BLaER1 treated with 17β-estradiol and CSF1 and Interleukin-3, amounts not matched to agents 10 nM and 100 nM (cell line): ENCODE measurements at regions not wholly inside any gene's neighbourhood (a gene's known extent, or its start where the extent isn't known, plus 50 kb on each side); places are given as distances from the start of the nearest gene placed in this dataset.

Source experiments
- H3K27ac ChIP-seq, 11 experiments: shearing (Covaris generic); formaldehyde crosslinking; 2 replicates each; pipeline ENCODE4 v1.8.1; 2022
- H3K27me3 ChIP-seq, 11 experiments: shearing (Covaris generic); formaldehyde crosslinking; 2 replicates each; pipeline ENCODE4 v1.8.1; 2022
- H3K36me3 ChIP-seq, 11 experiments: shearing (Covaris generic); formaldehyde crosslinking; 2 replicates each; pipeline ENCODE4 v1.8.1; 2022
- H3K4me1 ChIP-seq, 10 experiments: shearing (Covaris generic); formaldehyde crosslinking; 2 replicates each; pipeline ENCODE4 v1.8.1; 2022
- H3K4me2 ChIP-seq, 11 experiments: shearing (Covaris generic); formaldehyde crosslinking; 2 replicates each; pipeline ENCODE4 v1.8.1; 2022
- H3K4me3 ChIP-seq, 10 experiments: shearing (Covaris generic); formaldehyde crosslinking; 2 replicates each; pipeline ENCODE4 v1.8.1; 2022
- H3K9ac ChIP-seq, 11 experiments: shearing (Covaris generic); formaldehyde crosslinking; 2 replicates each; pipeline ENCODE4 v1.8.1; 2022
- H3K9me3 ChIP-seq, 11 experiments: shearing (Covaris generic); formaldehyde crosslinking; replicated peaks in 1 of 11; 2 replicates each; pipeline ENCODE4 v1.8.1; 2022
- H4K20me1 ChIP-seq, 11 experiments: shearing (Covaris generic); formaldehyde crosslinking; 2 replicates each; pipeline ENCODE4 v1.8.1; 2022
- Cebpa-rat ChIP-seq, 11 experiments: shearing (Covaris generic); IDR thresholded peaks; 2 replicates each; pipeline ENCODE4 v1.8.1; 2022

DNA sequence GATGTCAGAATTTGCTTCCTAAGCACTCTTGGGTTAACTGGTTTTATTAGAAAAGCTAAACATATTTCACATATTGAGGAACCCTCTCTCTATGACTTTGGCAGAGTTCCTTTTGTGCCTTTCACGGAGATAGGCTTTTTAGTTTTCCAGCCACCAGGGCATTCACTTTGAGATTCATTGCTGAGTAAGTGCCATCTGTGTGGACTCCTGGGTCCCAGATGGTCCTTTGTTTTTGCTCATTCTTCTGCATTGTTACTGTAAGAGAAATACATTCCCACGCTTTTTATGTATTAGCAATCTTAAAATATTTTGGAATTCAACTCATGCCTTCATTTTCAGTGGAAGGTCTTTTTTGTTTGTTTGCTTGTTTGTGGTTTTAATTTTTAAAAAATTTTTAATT lies 76.3 kb upstream of the PHACTR2 start:
- peaks cover 5 to 20% (median 9%) of the 10 kb centered on the region in 10 experiments; a peak in 13 of 20 replicates for H3K4me1 ChIP-seq
- H3K27me3 ChIP-seq, result no peaks in the 10 kb centered on the region
- H3K9me3 ChIP-seq, result peaks cover 0 to 6% (median 0%) of the 10 kb centered on the region in 11 experiments; a peak in 5 of 22 replicates
- H3K27ac ChIP-seq, result no peak overlapping the region
- H3K9ac ChIP-seq, result no peak overlapping the region
- H3K4me2 ChIP-seq, result no peak overlapping the region
- no peak for TF ChIP-seq Cebpa-rat (IDR thresholded peaks at IDR 0.05)
- no peaks in the 10 kb centered on the region for H3K36me3 ChIP-seq
- no peak overlapping the region for H3K4me3 ChIP-seq
- peaks cover 0 to 4% (median 0%) of the 10 kb centered on the region in 11 experiments; a peak in 1 of 22 replicates for H4K20me1 ChIP-seq

GRCh38 chr6:143600821-143601220 lies 76.9 kb upstream of the PHACTR2 start:
- Histone ChIP-seq H4K20me1 (peaks cover 0 to 4% (median 0%) of the 10 kb centered on the region in 11 experiments; a peak in 1 of 22 replicates), H3K36me3 (no peaks in the 10 kb centered on the region), H3K4me2 (no peak overlapping the region), H3K27ac (no peak overlapping the region), H3K27me3 (no peaks in the 10 kb centered on the region), H3K9me3 (peaks cover 0 to 6% (median 0%) of the 10 kb centered on the region in 11 experiments; a peak in 5 of 22 replicates), H3K4me3 (no peak overlapping the region), H3K4me1 (peaks cover 5 to 20% (median 9%) of the 10 kb centered on the region in 10 experiments; a peak in 13 of 20 replicates), H3K9ac (no peak overlapping the region)
- no peak for TF ChIP-seq Cebpa-rat (IDR thresholded peaks at IDR 0.05)

DNA sequence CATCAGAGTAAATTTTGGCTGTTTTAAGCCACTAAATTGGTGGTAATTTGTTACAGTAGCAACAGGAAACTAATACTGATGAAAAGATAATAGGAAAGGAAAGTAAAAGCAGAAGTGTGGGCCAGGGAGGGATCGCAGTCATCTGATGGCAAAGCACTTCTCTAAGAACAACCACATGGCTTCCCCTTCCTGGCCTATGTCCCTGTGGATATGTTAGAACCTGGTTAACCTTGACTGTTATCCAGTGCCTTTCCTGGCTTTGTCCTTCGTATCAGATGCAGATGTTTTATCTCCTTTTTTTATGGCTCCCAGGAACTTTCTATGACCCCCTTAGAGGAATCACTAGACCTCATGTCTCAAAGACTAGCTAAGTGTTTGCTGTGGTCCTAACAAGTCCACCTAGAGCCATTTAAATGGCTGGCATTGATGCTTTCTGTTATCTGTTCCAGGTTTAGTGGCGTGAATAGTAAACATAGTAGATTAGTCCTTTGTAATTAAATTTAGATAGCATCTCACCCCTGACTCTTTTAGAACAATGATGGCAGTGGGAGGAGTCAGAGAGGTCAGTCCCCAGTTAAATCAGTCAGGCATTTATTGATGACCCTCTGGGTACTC lies 79.2 kb upstream of the PHACTR2 start:
- Histone ChIP-seq H4K20me1 (0 out of 22 replicates have a peak, but pooled peaks cover 0 to 4% (median 0%) of the 10 kb centered on the region in 11 experiments), H3K4me2 (peak overlapping the region; percentile 13 to 67 (median 41); a peak in 19 of 22 replicates), H3K36me3 (no peaks in the 10 kb centered on the region), H3K4me1 (peaks cover 5 to 20% (median 9%) of the 10 kb centered on the region in 10 experiments; a peak in 13 of 20 replicates), H3K9me3 (peaks cover 0 to 6% (median 0%) of the 10 kb centered on the region in 11 experiments; a peak in 5 of 22 replicates), H3K9ac (no peak overlapping the region), H3K27ac (peak overlapping the region in 4 of 11 experiments; percentile 7 to 29 (median 27); a peak in 4 of 22 replicates), H3K27me3 (no peaks in the 10 kb centered on the region), H3K4me3 (no peak overlapping the region)
- no peak for TF ChIP-seq Cebpa-rat (IDR thresholded peaks at IDR 0.05)

DNA sequence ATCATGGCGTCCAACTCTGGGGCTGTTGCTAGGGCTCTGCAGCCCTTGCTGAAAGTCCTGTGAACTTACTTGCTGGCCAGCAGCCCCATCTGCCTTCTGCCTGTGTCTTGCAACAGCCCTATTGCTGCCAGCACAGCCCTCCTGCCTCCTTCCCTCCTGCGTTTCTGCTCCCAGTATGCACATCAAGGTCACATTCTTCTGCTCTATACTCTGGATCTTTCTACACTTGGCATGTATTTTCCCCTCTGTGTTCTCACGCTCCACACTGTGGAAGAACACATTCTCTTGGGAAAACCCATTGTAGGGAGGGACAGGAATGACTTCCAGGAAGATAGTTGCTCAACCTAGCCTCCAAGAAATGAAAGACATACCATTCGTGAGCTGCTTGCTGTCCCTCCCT lies 80.9 kb upstream of the PHACTR2 start:
- no peak overlapping the region for H3K9ac ChIP-seq
- peaks cover 5 to 20% (median 9%) of the 10 kb centered on the region in 10 experiments; a peak in 13 of 20 replicates for H3K4me1 ChIP-seq
- H3K27me3 ChIP-seq, result no peaks in the 10 kb centered on the region
- no peak for TF ChIP-seq Cebpa-rat (IDR thresholded peaks at IDR 0.05)
- H3K9me3 ChIP-seq, result peaks cover 0 to 6% (median under 1%) of the 10 kb centered on the region in 11 experiments; a peak in 7 of 22 replicates
- H4K20me1 ChIP-seq, result 0 out of 22 replicates have a peak, but pooled peaks cover 0 to 4% (median 0%) of the 10 kb centered on the region in 11 experiments
- no peak overlapping the region for H3K4me3 ChIP-seq
- H3K27ac ChIP-seq, result no peak overlapping the region
- no peak overlapping the region for H3K4me2 ChIP-seq
- H3K36me3 ChIP-seq, result 0 out of 22 replicates have a peak, but pooled peaks cover 0 to under 1% (median 0%) of the 10 kb centered on the region in 11 experiments

DNA sequence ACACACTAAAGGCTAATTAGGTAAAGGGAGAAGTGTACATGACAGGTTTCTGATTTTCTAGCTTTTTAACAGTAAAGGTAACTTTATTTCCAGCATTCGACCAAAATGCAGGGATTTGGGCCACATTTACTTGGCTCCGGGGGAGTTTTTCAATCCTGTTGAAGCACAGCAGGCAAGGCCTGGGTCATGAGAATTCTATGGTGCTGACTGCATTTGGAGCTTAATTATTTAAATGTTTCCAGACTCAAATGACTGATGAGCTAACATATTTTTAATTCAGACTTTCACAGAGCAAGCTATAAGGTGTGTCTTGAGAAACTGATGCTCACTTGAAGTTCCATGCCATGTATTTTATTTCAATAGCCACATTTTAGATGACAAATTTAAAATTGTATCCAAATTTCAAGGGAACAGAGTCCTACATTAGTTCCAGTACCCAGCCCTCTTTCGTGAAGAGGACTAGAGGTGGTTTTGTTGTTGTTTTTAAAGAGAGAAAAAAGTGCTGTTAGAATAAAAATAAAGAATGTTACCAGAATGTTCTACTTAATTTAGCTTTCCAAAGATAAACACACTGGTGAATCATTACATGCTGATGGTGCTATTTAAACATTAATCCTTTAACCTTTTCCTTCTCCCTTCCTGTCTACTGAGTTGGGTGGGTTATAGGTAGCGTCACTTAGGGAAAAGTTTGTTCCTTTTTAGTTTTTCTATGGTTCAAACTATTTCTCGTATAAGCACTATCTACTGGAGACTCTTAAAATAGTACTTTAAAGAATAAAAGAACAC lies 82.3 kb upstream of the PHACTR2 start:
- no peak overlapping the region for H3K27ac ChIP-seq
- H3K4me1 ChIP-seq, result peaks cover 5 to 15% (median 9%) of the 10 kb centered on the region in 10 experiments; a peak in 13 of 20 replicates
- H3K36me3 ChIP-seq, result peaks cover 0 to 9% (median 0%) of the 10 kb centered on the region in 11 experiments; a peak in 2 of 22 replicates
- no peaks in the 10 kb centered on the region for H3K27me3 ChIP-seq
- no peak for TF ChIP-seq Cebpa-rat (IDR thresholded peaks at IDR 0.05)
- 0 out of 22 replicates have a peak, but pooled peaks cover 0 to 4% (median 0%) of the 10 kb centered on the region in 11 experiments for H4K20me1 ChIP-seq
- peaks cover 0 to 13% (median 5%) of the 10 kb centered on the region in 11 experiments; a peak in 7 of 22 replicates for H3K9me3 ChIP-seq
- H3K9ac ChIP-seq, result no peak overlapping the region
- no peak overlapping the region for H3K4me2 ChIP-seq
- H3K4me3 ChIP-seq, result no peak overlapping the region

GRCh38 chr6:143594647-143595046 lies 83.1 kb upstream of the PHACTR2 start:
- Histone ChIP-seq H3K4me2 (no peak overlapping the region; a peak in 1 of 22 replicates), H3K4me1 (peaks cover 5 to 14% (median 9%) of the 10 kb centered on the region in 10 experiments; a peak in 13 of 20 replicates), H3K9ac (no peak overlapping the region), H3K36me3 (peaks cover 0 to 9% (median 0%) of the 10 kb centered on the region in 11 experiments; a peak in 2 of 22 replicates), H3K27ac (no peak overlapping the region), H3K9me3 (peaks cover 0 to 13% (median 5%) of the 10 kb centered on the region in 11 experiments; a peak in 9 of 22 replicates), H3K4me3 (no peak overlapping the region), H4K20me1 (0 out of 22 replicates have a peak, but pooled peaks cover 0 to 4% (median 0%) of the 10 kb centered on the region in 11 experiments), H3K27me3 (no peaks in the 10 kb centered on the region)
- TF ChIP-seq Cebpa-rat (IDR thresholded peaks at IDR 0.05), result no peak

GRCh38 chr6:143592335-143592734 lies 80.8 kb upstream of the FUCA2 start:
- no peak for TF ChIP-seq Cebpa-rat (IDR thresholded peaks at IDR 0.05)
- H3K27me3 ChIP-seq, result no peaks in the 10 kb centered on the region

DNA sequence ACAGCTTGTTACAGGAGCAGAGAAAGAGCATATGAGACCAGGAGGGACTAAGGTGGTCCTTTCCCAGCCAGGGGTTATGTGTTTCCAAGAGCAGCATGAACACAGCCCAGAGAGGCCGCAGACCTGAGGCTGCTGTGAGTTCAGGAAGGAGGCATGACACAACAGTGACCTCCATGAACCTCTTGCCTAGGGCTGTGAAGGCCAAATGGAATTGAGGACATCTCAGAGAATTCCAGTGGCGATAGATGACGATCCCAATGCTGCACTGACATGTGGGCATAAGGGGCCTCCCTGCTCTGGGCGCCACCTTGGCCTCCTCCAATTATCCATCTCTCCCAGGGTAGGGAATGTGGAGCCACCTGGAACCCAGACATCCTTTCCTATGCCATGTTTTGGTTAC lies 79.9 kb upstream of the FUCA2 start:
- Histone ChIP-seq H3K27me3 (no peaks in the 10 kb centered on the region), H3K36me3 (peaks cover 0 to 9% (median 3%) of the 10 kb centered on the region in 11 experiments; a peak in 4 of 22 replicates), H3K4me1 (no peaks in the 10 kb centered on the region), H3K4me2 (no peak overlapping the region), H3K9me3 (peaks cover 7 to 20% (median 16%) of the 10 kb centered on the region in 11 experiments; a peak in 19 of 22 replicates), H3K27ac (no peak overlapping the region), H3K4me3 (no peak overlapping the region), H3K9ac (no peak overlapping the region), H4K20me1 (no peaks in the 10 kb centered on the region)
- TF ChIP-seq Cebpa-rat (IDR thresholded peaks at IDR 0.05), result no peak

More at GRCh38 chr6:143592335-143592734, 80.8 kb upstream of the FUCA2 start:
- Histone ChIP-seq H3K9me3 (peaks cover 7 to 20% (median 16%) of the 10 kb centered on the region in 11 experiments; a peak in 19 of 22 replicates), H3K27ac (no peak overlapping the region), H3K4me3 (no peak overlapping the region), H3K4me2 (no peak overlapping the region), H3K4me1 (no peaks in the 10 kb centered on the region), H3K36me3 (peaks cover 0 to 9% (median 3%) of the 10 kb centered on the region in 11 experiments; a peak in 4 of 22 replicates), H4K20me1 (0 out of 22 replicates have a peak, but pooled peaks cover 0 to 4% (median 0%) of the 10 kb centered on the region in 11 experiments), H3K9ac (no peak overlapping the region)
